Liver (tissue), 8 donors: ENCODE measurements at regions not wholly inside any gene's neighbourhood (a gene's known extent, or its start where the extent isn't known, plus 50 kb on each side); places are given as distances from the start of the nearest gene placed in this dataset.

Experiments
- DNase-seq: peaks from one replicate; pipeline ENCODE4 v3.0.0-alpha.2; 2017; ENCODE audit warnings: low spot score
- H3K27ac ChIP-seq, 2 donors: one replicate each; pipeline ENCODE4 v1.7.0; 2013; ENCODE audit warnings: inconsistent platforms in 2 of 2, low read length in 2 of 2, control low read depth in 1 of 2, low read depth in 1 of 2, mild to moderate bottlenecking in 1 of 2
- H3K27me3 ChIP-seq, 4 donors: one replicate each; pipeline versions ENCODE4 v1.6.1 to v1.7.0; 2013; ENCODE audit warnings: low read length in 3 of 4, inconsistent platforms in 1 of 4, mild to moderate bottlenecking in 1 of 4, moderate library complexity in 1 of 4; ENCODE audit not compliant: control insufficient read depth in 4 of 4, insufficient read depth in 4 of 4
- H3K36me3 ChIP-seq, 4 donors: one replicate each; pipeline versions ENCODE4 v1.6.1 to v1.7.0; 2013; ENCODE audit warnings: low read length in 3 of 4, mild to moderate bottlenecking in 3 of 4, low read depth in 1 of 4, moderate library complexity in 1 of 4; ENCODE audit not compliant: control insufficient read depth in 4 of 4, insufficient read depth in 3 of 4
- H3K4me1 ChIP-seq, 4 donors: one replicate each; pipeline versions ENCODE4 v1.6.1 to v1.7.0; 2013; ENCODE audit warnings: low read length in 3 of 4, mild to moderate bottlenecking in 3 of 4, moderate library complexity in 1 of 4; ENCODE audit not compliant: control insufficient read depth in 4 of 4, insufficient read depth in 4 of 4
- H3K4me3 ChIP-seq, 3 donors: one replicate each; pipeline versions ENCODE4 v1.6.1 to v1.7.0; 2013; ENCODE audit warnings: low read length in 3 of 3, control low read depth in 1 of 3, low read depth in 1 of 3, mild to moderate bottlenecking in 1 of 3
- H3K9ac ChIP-seq, 2 donors: one replicate each; pipeline ENCODE4 v1.7.0; 2013; ENCODE audit warnings: low read length in 2 of 2, mild to moderate bottlenecking in 2 of 2, moderate library complexity in 2 of 2, control low read depth in 1 of 2, low read depth in 1 of 2
- H3K9me3 ChIP-seq, 4 donors: one replicate each; pipeline versions ENCODE4 v1.6.1 to v1.7.0; 2013; ENCODE audit warnings: low read length in 3 of 4; ENCODE audit not compliant: control insufficient read depth in 4 of 4
- ATF3 ChIP-seq: IDR thresholded peaks from 2 replicates; pipeline ENCODE4 v1.6.1; 2016; ENCODE audit warnings: antibody characterized with exemption
- CTCF ChIP-seq: fragments of 150-350 bp; IDR thresholded peaks from 2 replicates; pipeline ENCODE4 v1.5.1; 2017; ENCODE audit warnings: improper control_type of control experiment, low read depth, low read length; ENCODE audit not compliant: missing input control
- EGR1 ChIP-seq, 2 donors: IDR thresholded peaks; 2 replicates each; pipeline ENCODE4 v1.6.1; 2016 to 2018; ENCODE audit warnings: antibody characterized with exemption in 2 of 2, low read depth in 2 of 2
- FOXA1 ChIP-seq: IDR thresholded peaks from 2 replicates; pipeline ENCODE4 v1.6.1; 2016; ENCODE audit warnings: antibody characterized with exemption
- FOXA2 ChIP-seq: IDR thresholded peaks from 2 replicates; pipeline ENCODE4 v1.6.1; 2016; ENCODE audit warnings: antibody characterized with exemption
- GABPA ChIP-seq, 2 donors: IDR thresholded peaks in 1 of 2; conservative IDR thresholded peaks in 1 of 2; 2 replicates each; pipeline ENCODE4 v1.6.1; 2016; ENCODE audit warnings: antibody characterized with exemption in 2 of 2, mild to moderate bottlenecking in 1 of 2, moderate library complexity in 1 of 2
- HNF4A ChIP-seq, 2 donors: conservative IDR thresholded peaks; 2 replicates each; pipeline ENCODE4 v1.6.1; 2016; ENCODE audit warnings: antibody characterized with exemption in 2 of 2, mild to moderate bottlenecking in 2 of 2
- JUND ChIP-seq, 2 donors: IDR thresholded peaks; 2 replicates each; pipeline ENCODE4 v1.6.1; 2016; ENCODE audit warnings: antibody characterized with exemption in 2 of 2
- MAX ChIP-seq: IDR thresholded peaks from 2 replicates; pipeline ENCODE4 v1.6.1; 2016; ENCODE audit warnings: antibody characterized with exemption
- NR2F2 ChIP-seq: IDR thresholded peaks from 2 replicates; pipeline ENCODE4 v1.6.1; 2016; ENCODE audit warnings: antibody characterized with exemption
- RAD21 ChIP-seq, 2 donors: IDR thresholded peaks; 2 replicates each; pipeline ENCODE4 v1.6.1; 2016; ENCODE audit warnings: antibody characterized with exemption in 2 of 2, mild to moderate bottlenecking in 2 of 2
- RXRA ChIP-seq, 2 donors: IDR thresholded peaks; 2 replicates each; pipeline ENCODE4 v1.6.1; 2017 to 2018; ENCODE audit warnings: antibody characterized with exemption in 2 of 2, mild to moderate bottlenecking in 1 of 2
- SP1 ChIP-seq: IDR thresholded peaks from 2 replicates; pipeline ENCODE4 v1.6.1; 2018; ENCODE audit warnings: antibody characterized with exemption, mild to moderate bottlenecking
- TAF1 ChIP-seq: conservative IDR thresholded peaks from 2 replicates; pipeline ENCODE4 v1.6.1; 2016; ENCODE audit warnings: antibody characterized with exemption, mild to moderate bottlenecking
- ZBTB33 ChIP-seq: IDR thresholded peaks from 2 replicates; pipeline ENCODE4 v1.6.1; 2016; ENCODE audit warnings: antibody characterized with exemption
- WGBS: extraction: QIAGEN DNeasy Blood & Tissue Kit; methylation state at CpG from one replicate; pipeline ENCODE4 v1.1.7; 2013; 5-methylcytosine and 5-hydroxymethylcytosine counted together
- donor health status: healthy.
- donor health status: healthy.
- donor health status: healthy.
- donor health status: healthy.
- donor health status: healthy.

GRCh38 chr3:76943058-76943457 lies 96.8 kb upstream of the ROBO2 start (continued):
- no peak for TF ChIP-seq CTCF
- TF ChIP-seq FOXA1 = no peak
- no peak for TF ChIP-seq JUND (IDR thresholded peaks at IDR 0.05)
- TF ChIP-seq NR2F2 = no peak
- no peak for TF ChIP-seq SP1

GRCh38 chr3:76943671-76944070 lies 96.2 kb upstream of the ROBO2 start:
- no peak overlapping the region for H3K9ac ChIP-seq
- no peaks in the 10 kb centered on the region for H3K9me3 ChIP-seq
- H3K4me1 ChIP-seq = no peaks in the 10 kb centered on the region
- H3K27me3 ChIP-seq = no peaks in the 10 kb centered on the region
- H3K27ac ChIP-seq = no peak overlapping the region
- no peak for DNase-seq
- WGBS = 61% methylated on average over 3 of the region's 3 CpGs
- H3K36me3 ChIP-seq = no peaks in the 10 kb centered on the region
- no peak for TF ChIP-seq JUND (IDR thresholded peaks at IDR 0.05)
- TF ChIP-seq RXRA (IDR thresholded peaks at IDR 0.05) = no peak
- no peak for TF ChIP-seq FOXA1
- TF ChIP-seq HNF4A (conservative IDR thresholded peaks at IDR 0.05) = no peak
- H3K4me3 ChIP-seq = no peak overlapping the region

- H3K4me1 ChIP-seq = peaks cover 0 to 8% (median 2%) of the 10 kb centered on the region in 4 donors
- H3K27ac ChIP-seq = no peak overlapping the region
- 49% methylated on average over 3 of the region's 3 CpGs for WGBS
- no peaks in the 10 kb centered on the region for H3K36me3 ChIP-seq
- no peaks in the 10 kb centered on the region for H3K9me3 ChIP-seq
- peak overlapping the region in 2 of 3 donors; percentile 26 to 27 for H3K4me3 ChIP-seq
- H3K9ac ChIP-seq = no peak overlapping the region
- no peak for DNase-seq
- no peak for TF ChIP-seq ATF3
- no peak for TF ChIP-seq MAX
- no peak for TF ChIP-seq TAF1
- TF ChIP-seq GABPA (IDR thresholded peaks at IDR 0.05 in 1 of 2, conservative IDR thresholded peaks at IDR 0.05 in 1 of 2) = no peak
- no peak for TF ChIP-seq RAD21 (IDR thresholded peaks at IDR 0.05)
- no peak for TF ChIP-seq CTCF
- TF ChIP-seq FOXA2 = no peak
- TF ChIP-seq HNF4A (conservative IDR thresholded peaks at IDR 0.05) = no peak
- TF ChIP-seq ZBTB33 = no peak
- no peak for TF ChIP-seq EGR1 (IDR thresholded peaks at IDR 0.05; ENCODE audit: low read depth in 2 of 2)
- H3K27me3 ChIP-seq = no peaks in the 10 kb centered on the region
Observed at GRCh38 chr3:76949033-76949432, 90.9 kb upstream of the ROBO2 start.
